HG03457 (cell line): ENCODE measurements at regions not wholly inside any gene's neighbourhood (a gene's known extent, or its start where the extent isn't known, plus 50 kb on each side); places are given as distances from the start of the nearest gene placed in this dataset.

Experiments used
- ATAC-seq: cut with Tn5 transposase; IDR thresholded peaks from one replicate; pipeline ENCODE4 v1.9.1; 2021; ENCODE audit warnings: moderate number of reproducible peaks; ENCODE audit not compliant: unreplicated experiment

- ATAC-seq = no peak
These were observed 1624.1 kb upstream of the ZEB2 start for GRCh38 chr2:146143971-146144370.

GRCh38 chr2:146138820-146139219 lies 1618.9 kb upstream of the ZEB2 start:
- ATAC-seq = no peak

GRCh38 chr2:146135245-146135644 lies 1615.3 kb upstream of the ZEB2 start:
- ATAC-seq = no peak

GRCh38 chr2:146131785-146132184 lies 1611.9 kb upstream of the ZEB2 start:
- no peak for ATAC-seq

- no peak for ATAC-seq
These were observed 1611.1 kb upstream of the ZEB2 start for GRCh38 chr2:146131048-146131447.

- ATAC-seq = no peak
These were observed 1610.4 kb upstream of the ZEB2 start for GRCh38 chr2:146130290-146130689.

GRCh38 chr2:146129231-146129630 lies 1609.3 kb upstream of the ZEB2 start:
- ATAC-seq = no peak

- no peak for ATAC-seq
These were observed 1608.3 kb upstream of the ZEB2 start for GRCh38 chr2:146128216-146128615.

GRCh38 chr2:146125551-146125950 lies 1605.6 kb upstream of the ZEB2 start:
- no peak for ATAC-seq

GRCh38 chr2:146124741-146125140 lies 1604.8 kb upstream of the ZEB2 start:
- ATAC-seq = no peak

GRCh38 chr2:146123714-146124113 lies 1603.8 kb upstream of the ZEB2 start:
- no peak for ATAC-seq

- ATAC-seq = no peak
These were observed 1603.3 kb upstream of the ZEB2 start for GRCh38 chr2:146123256-146123655.

- ATAC-seq = no peak
These were observed 1599.7 kb upstream of the ZEB2 start for GRCh38 chr2:146119586-146119985.

- no peak for ATAC-seq
These were observed 1589.1 kb upstream of the ZEB2 start for GRCh38 chr2:146108993-146109392.

- ATAC-seq = no peak
These were observed 1574.3 kb upstream of the ZEB2 start for GRCh38 chr2:146094185-146094584.

- no peak for ATAC-seq
These were observed 1561.5 kb upstream of the ZEB2 start for GRCh38 chr2:146081459-146081858.

- no peak for ATAC-seq
These were observed 1561.0 kb upstream of the ZEB2 start for GRCh38 chr2:146080925-146081324.

- ATAC-seq = no peak
These were observed 1559.3 kb upstream of the ZEB2 start for GRCh38 chr2:146079216-146079615.

- no peak for ATAC-seq
These were observed 1557.2 kb upstream of the ZEB2 start for GRCh38 chr2:146077156-146077555.

- ATAC-seq = no peak
These were observed 1548.1 kb upstream of the ZEB2 start for GRCh38 chr2:146068051-146068450.

- no peak for ATAC-seq
These were observed 1528.2 kb upstream of the ZEB2 start for GRCh38 chr2:146048141-146048540.

GRCh38 chr2:146041274-146041910 lies 1521.5 kb upstream of the ZEB2 start:
- no peak for ATAC-seq

GRCh38 chr2:146040051-146040450 lies 1520.1 kb upstream of the ZEB2 start:
- no peak for ATAC-seq
